DMS114 treated with DMSO at 0.1 percent for 48 hours (cell line): ENCODE measurements at regions not wholly inside any gene's neighbourhood (a gene's known extent, or its start where the extent isn't known, plus 50 kb on each side); places are given as distances from the start of the nearest gene placed in this dataset.

Experiments used
- DNase-seq: peaks from one replicate; lab custom pipeline; 2025; ENCODE audit not compliant: unreplicated experiment; lab: John Stamatoyannopoulos, UW

DNA sequence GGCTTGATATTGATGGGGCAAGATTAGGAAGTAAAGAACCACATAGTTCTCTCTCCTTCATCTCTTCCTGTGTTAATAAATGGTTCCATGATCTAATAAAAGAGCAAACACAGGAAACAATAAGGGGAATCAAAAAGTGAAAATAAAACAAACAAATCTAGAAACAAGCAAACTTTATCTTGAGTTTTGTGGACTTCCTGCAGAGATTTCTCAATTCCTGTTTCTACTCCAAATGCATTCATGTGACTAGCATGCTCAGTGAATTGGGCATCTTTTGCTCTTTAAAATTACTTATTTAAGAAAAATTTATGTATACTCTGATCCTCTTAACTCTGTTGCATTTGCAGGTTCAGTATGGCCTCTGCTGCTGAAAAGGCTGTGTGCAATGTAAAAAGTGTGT is 682.0 kb downstream of the KCTD8 start:
- DNase-seq, result no peak

DNA sequence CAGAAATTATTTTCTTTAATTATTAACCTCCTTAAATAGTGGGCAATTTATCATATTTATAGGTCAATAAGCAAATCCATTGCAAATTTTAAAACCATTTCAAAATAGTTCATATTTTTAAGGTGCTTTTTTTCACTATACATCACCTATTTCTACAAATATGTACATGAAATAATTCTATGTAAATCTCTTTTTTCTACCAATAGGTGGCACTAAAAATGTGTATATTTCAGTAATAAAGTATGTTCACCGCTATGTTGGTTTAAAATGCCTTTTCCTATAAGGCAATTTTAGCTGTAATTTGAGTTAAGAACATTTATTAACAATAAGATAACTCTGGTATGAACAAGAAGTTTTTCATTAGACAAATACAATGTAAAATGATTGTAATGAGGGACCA is 672.2 kb downstream of the KCTD8 start:
- peak; percentile 3 for DNase-seq

DNA sequence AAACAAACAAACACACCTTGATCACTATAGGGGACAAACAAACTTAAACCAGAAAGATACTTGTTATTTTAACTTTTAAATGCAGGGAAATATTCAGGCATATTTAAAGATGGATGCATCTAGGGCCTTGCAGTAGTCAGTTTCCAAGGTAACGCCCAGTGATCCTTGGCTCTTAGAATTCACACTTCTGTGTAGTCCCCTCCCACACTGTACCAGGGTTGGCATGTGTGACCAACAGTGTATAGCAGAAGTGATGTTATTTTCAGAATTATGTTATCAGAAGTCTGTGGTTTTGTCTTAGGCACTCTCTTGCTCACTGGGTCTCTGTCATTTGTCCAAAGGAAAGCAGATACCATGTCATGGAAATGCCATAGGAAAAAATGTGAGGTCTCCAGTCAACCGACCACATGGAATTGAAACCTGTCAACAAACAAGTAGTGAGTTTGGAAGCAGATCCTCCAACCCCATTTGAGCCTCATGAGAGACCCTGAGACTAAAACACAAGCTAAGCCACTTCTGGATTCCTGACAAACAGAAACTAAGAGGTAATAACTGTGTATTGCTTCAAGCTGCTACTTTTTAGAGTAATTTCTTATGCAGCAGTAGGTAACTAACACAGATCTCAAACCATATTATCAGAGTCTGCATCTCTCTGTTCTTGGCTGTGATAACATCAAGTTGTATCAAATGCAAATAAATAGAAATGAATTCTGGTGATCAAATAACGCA is 670.3 kb downstream of the KCTD8 start:
- DNase-seq, result no peak

DNA sequence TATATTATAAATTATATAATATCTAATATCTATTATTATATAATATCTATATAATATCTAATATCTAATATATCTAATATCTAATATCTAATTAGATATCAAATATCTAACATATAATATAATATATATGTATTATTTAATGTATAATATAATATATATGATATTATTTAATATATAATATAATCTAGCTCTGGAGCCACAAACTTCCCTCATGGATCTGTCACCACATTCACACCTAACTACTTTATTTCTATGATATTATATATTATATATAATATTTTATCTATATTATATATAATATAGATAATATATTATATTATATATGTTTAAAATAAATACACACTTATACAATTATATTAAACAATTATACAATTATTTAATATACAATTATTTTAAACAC is 667.5 kb downstream of the KCTD8 start:
- DNase-seq, result no peak

DNA sequence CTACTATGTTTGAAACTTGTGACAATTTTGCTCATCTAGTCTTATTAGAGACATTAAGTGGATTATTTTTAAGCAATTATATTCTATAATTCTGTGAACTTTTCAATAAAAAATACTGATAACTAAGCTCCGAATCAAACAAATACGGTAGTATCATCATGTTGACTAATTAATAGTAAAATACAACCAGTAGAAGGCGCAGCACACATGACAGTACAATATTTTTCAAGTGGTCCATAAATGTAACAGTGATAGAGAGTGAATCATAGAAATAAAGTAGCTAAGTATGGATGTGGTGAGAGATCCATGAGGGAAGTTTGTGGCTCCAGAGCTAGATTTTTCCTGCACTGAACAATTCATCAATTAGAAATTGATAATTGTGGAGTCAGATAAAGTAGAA is 666.2 kb downstream of the KCTD8 start:
- DNase-seq, result no peak

DNA sequence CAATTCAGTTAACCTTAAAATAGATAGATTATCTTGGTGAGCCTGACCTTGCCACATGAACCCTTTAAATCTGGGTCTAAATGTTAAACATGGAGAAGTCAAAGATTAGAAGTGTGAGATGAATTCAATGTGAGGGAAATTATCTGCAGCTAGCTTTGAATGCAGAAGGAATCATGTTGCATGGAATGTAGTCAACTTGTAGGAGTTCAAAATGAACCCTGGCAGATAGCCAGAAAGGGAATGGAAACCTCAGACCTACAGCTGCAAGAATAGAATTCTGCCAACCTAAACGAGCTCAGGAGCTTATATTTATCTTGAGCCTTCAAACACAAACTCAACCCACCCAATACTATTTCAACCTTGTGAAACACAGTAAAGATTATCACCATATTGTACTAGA is 632.5 kb downstream of the KCTD8 start:
- no peak for DNase-seq

DNA sequence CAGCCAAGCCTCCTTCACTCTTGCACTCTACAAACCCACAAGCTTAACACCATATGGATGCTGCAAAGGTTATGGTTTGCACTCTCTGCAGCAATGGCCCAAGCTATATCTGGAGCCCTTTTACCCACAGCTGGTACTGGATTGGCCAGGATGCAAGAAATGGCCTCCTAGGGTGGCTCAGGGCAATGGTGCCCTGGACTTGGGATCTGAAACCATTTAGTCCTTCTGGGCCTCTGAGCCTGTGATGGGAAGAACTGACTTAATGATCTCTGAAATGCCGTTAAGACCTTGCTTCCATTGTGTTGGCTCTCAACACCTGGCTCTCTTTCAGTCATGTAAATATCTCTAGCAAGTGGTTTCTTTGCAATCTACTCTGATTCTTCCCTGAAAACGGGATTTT is 626.0 kb downstream of the KCTD8 start:
- DNase-seq, result no peak

DNA sequence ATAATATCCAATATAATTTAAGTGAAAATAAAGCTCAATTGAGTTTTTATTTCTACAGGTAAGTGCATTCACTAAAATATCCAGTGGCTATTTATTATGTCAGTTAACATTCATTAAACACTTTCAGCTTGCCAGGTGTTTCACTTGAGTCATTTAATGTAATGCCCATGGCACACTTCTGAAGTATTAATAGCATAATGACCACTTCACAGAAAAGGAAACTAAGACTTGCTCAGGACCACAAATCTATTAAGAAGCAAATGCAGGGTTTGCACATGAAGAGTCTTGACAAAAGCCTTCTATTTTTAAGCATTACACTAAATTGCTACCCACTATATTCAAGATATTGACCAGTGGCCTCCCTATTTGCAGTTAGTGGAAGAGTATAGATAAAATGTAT is 612.7 kb downstream of the KCTD8 start:
- DNase-seq, result no peak

DNA sequence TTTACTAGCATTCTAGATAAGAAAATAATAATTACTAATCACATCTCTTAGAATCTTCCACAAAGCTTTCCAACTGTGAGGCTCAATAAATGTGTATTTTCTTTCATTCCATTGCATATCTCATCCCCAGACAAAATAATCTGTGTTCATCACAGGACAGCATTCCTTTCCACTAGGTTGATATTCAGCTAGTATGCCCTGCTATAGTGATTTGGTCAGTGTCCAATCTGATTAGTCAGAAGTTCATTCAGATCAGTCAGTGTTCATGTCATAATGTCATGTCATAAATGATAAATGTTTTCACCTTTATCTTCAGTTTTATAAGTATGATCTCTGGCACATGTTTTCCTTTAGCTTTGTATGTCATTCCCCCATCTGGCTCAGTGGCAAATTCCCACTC is 611.4 kb downstream of the KCTD8 start:
- DNase-seq, result no peak

DNA sequence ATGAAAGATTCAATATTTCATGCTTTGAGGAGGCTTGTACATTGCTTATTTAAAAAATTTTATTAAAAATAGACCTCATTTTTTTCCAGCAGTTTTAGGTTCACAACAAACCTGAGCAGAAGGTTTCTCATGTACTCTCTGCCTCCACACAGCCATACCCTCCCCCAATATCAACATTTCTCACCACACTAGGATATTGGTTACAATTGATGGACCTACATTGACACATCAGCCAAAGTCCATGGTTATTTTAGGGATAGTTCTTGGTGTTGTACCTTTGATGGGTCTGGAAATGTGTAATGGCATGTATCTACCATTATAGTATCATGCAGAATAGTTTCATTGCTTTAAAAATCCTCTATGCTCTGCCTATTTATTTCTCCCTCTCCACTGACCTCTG is 611.0 kb downstream of the KCTD8 start:
- DNase-seq, result no peak

DNA sequence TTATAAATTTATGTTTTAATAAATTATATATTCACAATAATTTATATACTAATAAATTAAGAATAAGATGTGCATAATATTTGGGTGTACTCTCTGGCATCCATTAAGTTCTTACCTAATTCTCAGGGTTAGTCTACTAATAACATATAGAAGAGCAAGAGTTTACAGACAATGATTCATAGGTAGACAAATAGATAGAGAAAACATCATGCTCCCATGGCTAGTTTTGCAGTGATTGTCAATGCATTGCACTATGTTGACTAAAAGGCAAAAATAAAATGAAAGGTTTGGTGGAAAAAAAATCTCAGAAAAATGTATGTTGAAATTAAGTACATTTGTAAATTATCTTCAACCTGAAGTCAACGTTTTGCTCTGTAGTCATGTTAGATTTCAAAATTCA is 606.0 kb downstream of the KCTD8 start:
- no peak for DNase-seq

DNA sequence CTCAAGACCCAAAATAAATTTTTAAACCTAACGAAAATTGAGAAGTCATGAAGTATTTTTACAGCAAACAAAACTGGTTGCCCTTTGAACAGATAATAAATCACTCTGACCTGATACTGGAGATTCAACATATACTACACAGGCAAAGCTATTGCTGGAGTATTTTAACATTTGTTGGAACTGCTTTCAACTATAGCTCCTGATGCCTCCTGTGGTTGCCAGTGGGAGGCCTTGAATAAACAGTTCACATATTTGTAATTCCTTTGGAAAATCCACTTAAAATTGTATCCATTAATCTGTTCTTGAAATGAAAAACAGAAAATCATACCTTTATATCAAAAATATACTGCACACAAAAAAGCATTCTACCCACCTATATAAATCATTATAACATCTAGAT is 605.1 kb downstream of the KCTD8 start:
- DNase-seq, result no peak

DNA sequence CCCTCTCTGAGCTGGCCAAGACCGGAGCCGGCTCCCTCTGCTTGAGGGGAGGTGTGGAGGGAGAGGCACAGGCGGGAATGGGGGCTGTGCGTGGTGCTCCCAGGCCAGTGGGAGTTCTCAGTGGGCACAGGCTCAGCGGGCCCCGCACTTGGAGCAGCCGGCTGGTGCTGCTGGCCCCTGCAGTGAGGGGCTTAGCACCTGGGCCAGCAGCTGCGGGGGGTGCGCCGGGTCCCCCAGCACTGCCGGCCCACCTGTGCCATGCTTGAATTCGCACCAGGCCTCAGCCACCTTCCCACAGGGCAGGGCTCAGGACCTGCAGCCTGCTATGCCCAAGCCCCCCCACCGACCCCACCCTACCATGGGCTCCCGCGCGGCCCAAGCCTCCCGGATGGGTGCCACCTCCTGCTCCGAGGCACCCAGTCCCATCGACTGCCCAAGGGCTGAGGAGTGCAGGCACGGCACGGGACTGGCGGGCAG is 602.5 kb downstream of the KCTD8 start:
- DNase-seq, result no peak

DNA sequence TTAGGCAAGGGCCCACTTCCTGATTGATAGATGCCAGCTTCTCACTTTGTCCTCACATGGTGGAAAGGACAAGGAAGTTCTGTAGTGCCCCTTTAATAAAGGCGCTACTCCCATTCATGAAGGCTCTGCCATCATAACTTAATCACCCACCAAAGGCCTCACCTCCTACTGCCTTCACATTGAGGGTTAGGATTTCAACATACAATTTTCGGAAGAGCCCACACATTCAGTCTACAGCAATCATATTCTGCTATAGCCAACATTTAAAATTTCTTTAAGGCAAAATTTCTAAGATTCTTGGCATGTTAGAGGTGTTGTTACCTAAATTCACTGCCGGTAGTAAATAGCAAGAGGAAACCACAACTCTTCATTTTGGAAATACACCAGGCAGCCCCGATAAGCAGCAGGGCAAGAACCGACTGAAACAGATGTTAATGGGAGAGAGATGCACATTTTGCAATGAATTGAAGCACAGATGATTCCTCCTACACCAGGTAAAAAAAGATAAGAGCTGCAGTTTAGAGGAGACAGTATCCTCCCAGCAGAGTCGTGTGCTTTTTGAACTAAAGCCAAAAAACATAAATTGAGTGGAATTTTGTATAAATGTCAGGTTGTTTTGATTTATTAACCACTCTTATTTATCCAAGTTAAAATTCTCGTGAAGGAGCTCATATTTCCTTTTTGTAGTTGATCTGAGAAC is 594.9 kb downstream of the KCTD8 start:
- no peak for DNase-seq

DNA sequence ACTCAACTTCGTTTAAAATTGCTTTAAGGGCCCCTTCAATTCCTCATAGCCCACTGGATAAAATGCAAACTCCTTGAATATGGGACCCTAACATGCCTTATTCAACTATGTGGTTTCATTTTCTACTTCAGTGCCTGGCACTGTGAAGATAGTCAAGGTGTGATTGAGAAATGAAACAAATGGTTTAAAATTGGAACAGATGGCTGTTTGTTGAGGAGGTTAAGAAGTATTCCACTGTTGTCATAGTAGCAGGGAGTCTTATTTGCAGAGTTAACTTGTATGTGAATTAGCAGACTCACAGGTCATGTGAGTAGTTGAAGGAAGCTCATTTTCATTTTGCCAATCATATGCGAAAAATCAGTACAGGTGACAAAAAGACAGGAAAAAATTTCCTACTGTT is 593.3 kb downstream of the KCTD8 start:
- DNase-seq, result no peak

DNA sequence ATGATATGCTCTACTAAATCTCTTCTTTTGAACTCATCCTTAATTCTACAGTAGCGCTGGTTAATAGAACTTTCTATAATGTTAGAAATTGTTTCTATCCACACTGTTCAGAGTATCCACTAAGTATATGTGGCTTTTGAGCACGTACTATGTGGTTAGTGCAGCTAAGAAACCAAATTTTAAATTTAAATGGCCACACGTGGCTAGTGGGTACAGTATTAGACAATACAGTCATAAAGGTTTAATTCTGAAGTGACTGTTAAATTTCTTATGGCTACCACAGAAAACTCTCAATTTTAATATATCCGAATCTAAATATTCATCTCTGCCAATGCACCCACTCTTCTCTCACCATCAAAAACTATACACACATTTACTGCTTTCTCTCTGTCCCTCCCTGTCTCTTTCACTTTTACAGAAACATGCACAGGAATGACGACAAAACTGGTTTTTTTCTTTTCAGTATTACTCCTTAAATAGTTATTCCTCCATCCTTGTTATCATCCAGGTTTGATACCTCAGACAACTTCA is 583.9 kb downstream of the KCTD8 start:
- no peak for DNase-seq

DNA sequence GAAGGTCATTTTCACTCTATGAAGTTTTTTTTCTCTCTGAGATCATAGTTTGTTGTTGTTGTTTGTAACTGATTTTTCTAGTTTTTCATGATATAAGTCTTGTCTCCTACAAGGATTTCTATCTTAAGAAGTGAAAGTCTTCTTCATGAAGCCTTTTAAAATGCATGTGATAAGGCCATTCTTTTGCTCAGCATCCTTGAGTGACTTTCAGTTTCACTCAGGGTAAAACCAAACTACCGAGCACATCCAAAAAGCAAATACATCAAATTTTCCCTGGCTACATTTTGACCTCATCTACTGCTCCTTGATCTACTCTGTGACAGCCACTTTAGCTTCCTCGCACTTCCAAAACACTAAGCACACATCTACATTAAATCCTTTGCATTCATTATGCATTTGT is 580.7 kb downstream of the KCTD8 start:
- DNase-seq, result no peak

DNA sequence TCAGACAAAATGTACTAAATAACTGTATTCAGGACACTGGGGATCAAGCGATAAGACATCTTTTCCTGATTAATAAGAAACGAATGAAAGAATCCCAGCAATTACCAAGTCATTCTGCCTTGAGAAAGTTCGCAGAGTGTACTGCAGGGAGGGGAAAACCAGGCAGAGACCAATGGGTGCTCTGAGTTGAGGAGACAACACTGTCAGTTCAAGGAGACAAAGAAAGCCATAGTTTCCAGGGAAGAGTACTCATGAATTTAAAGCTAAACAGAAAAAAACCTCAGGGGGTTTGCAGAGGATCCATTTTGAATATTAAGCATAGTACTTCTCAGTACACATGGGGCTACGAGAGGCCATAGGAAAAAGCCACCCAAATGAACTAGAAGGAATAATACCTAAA is 573.0 kb downstream of the KCTD8 start:
- no peak for DNase-seq

DNA sequence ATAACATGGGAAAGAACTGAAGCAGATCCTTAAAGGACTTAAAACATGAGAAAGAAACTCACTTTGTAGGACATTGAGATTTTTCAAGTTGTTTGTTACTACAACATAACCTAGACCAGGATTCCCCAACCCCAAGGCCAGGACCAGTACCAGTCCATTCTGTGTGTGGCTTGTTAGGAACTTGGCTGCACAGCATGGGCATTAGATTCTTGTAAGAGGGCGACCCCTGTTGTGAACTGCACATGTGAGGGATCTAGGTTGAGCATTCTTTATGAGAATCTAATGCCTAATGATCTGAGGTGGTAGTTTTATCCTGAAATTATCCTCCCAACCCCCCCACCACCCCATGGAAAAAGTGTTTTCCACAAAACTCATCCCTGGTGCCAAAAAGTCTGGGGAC is 566.1 kb downstream of the KCTD8 start:
- DNase-seq, result no peak

DNA sequence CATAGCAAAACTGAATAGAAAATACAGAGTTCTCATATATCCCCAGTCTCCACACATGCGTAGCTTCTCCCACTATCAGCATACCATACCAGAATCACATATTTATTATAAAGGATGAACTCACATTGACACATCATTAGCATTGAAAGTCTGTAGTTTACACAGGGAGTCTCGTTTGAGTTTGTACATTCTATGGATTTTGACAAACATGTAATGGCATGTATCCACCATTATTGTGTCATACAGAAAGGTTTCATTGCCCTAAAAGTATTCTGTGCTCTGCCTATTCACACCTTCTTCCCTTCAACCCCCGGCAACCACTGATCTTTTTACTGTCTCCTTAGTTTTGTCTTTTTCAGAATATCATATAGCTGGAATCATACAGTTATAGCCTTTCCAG is 562.4 kb downstream of the KCTD8 start:
- no peak for DNase-seq

DNA sequence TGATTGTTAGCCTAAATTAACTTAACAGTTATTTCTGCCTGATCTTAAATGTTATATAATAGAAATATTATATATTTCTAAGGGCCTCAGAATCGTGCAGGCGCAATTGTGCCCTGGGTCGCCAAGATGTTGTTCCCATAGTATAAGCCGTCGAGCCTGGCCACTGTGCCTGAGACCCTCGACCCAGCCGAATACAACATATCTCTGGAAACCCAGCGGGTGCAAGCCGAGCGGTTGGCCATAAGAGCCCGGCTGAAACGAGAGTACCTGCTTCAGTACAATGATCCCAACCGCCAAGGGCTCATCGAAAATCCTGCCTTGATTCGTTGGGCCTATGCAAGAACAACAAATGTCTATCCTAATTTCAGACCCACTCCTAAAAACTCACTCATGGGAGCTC is 549.8 kb downstream of the KCTD8 start:
- DNase-seq, result no peak

DNA sequence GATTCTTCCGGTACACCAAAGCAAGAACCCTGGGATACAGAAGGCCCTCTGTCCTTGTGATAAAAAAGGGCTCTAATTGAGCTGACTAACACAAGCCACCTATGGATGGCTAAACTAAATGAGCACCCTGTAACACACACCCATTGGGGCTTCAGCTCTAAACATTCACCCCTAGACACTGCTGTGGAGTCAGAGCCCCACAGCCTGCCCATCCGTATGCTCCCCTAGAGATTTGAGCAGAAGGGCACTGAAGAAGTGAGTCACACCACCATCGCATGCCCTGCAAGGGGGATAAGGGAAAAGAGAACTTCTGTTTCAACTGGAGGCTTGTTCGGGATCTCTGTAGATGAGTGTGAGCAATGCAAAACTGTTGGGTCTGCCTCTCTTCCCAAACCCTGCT is 545.2 kb downstream of the KCTD8 start:
- DNase-seq, result no peak

DNA sequence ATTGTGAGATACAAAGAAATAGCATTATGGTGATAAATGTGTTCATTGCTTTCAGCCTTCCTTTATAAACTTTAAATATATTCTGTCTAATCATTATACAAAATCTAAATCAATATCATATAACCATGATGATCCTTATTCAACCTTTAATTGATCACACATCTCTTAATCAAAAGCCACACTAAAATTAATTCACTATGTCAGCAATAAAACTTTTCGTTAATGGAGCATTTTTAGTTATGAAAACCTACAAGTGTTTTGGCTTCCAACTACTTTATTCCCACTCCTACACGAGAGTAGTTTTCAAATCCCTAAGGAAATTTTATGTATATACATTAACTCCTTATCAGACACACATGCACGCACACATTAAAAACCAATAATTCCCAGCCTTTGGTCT is 530.2 kb downstream of the KCTD8 start:
- no peak for DNase-seq
